ENCODE measurements at regions not wholly inside any gene's neighbourhood (a gene's known extent, or its start where the extent isn't known, plus 50 kb on each side); places are given as distances from the start of the nearest gene placed in this dataset.
A peak's percentile ranks its signal among the peaks of the same experiment; 100 is the strongest.
"Not testable (repeated sequence)": the region's sequence is repeated elsewhere in the genome, so short reads cannot be mapped to it uniquely, and the experiment has no call there.

- DNase-seq (ENCODE audit: low read depth, low spot score): not testable (repeated sequence)
Measured at GRCh38 chr16:22572331-22573224, 61.9 kb downstream of the NPIPB5 start.

GRCh38 chr16:22573225-22573530 lies 62.5 kb downstream of the NPIPB5 start:
- not testable (repeated sequence) for DNase-seq (ENCODE audit: low read depth, low spot score)

DNA sequence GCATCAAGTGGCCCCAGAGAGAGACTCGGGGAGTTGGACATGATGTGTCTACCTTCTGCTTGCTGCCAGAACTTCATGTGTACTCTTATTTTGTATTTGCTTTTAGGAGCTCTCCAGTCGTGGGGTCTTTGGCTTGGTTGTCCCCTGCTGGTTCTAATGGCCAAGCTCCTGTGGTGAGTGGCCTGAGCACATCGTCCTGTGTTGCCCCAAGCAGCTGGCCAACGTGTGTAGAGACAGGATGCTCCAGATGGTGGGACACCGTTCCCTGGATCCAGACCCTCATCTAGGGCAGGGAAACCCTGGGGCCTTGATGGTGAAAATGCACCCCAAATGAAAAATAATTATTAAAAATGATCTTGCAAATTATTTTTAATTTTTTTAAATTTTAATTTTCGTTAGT lies 65.8 kb downstream of the NPIPB5 start:
- DNase-seq (ENCODE audit: low read depth, low spot score): not testable (repeated sequence)

- DNase-seq (ENCODE audit: low read depth, low spot score): not testable (repeated sequence)
Measured at GRCh38 chr16:22583195-22583594, 72.5 kb downstream of the NPIPB5 start.

GRCh38 chr16:22584459-22584858 lies 73.8 kb downstream of the NPIPB5 start:
- not testable (repeated sequence) for DNase-seq (ENCODE audit: low read depth, low spot score)

- not testable (repeated sequence) for DNase-seq (ENCODE audit: low read depth, low spot score)
Measured at GRCh38 chr16:22584941-22585340, 74.2 kb downstream of the NPIPB5 start.

DNA sequence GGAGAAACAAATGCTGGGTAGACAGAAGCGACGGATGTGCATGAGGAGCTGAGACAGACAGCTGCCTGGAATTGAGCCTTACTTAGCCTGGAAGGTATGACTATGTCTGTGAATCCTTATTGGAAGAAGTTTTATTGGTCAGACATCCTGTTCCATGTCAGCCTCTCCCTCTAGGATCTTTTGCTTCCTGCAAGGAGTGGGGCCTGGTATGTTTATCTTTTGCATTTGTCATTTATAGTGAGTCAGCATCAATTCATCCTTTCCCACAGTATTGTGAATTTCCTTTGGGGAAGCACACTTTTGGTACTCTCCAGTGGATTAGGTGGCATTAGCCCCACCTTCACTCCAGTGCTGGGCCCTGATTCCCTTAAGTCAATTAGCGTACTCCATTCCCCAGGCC lies 74.7 kb downstream of the NPIPB5 start:
- DNase-seq (ENCODE audit: low read depth, low spot score): peak; percentile 3

DNA sequence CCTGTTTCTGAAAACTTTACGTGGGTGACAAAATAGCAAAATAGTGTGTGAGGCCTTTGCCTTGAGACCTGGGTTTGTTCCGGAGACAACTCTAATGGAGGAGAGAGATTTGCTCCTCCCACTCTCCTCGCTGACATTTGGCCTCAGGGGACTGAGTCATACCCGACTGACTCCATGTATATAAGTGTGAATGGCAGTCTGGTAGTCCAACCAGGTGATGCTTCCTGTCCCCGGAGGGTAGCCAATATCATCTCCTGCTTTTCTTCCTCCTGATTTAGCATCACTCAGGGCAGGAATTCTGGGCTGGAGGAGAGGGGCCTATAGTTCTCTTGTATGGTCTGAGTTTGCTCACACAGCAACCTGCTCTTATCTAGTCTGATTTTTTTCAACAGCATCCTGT lies 76.0 kb downstream of the NPIPB5 start:
- not testable (repeated sequence) for DNase-seq (ENCODE audit: low read depth, low spot score)

- not testable (repeated sequence) for DNase-seq (ENCODE audit: low read depth, low spot score)
Measured at GRCh38 chr16:22589757-22590156, 79.1 kb downstream of the NPIPB5 start.

- DNase-seq (ENCODE audit: low read depth, low spot score): not testable (repeated sequence)
Measured at GRCh38 chr16:22596445-22597045, 85.9 kb downstream of the NPIPB5 start.

- DNase-seq (ENCODE audit: low read depth, low spot score): not testable (repeated sequence)
Measured at GRCh38 chr16:22603744-22604143, 93.1 kb downstream of the NPIPB5 start.

DNA sequence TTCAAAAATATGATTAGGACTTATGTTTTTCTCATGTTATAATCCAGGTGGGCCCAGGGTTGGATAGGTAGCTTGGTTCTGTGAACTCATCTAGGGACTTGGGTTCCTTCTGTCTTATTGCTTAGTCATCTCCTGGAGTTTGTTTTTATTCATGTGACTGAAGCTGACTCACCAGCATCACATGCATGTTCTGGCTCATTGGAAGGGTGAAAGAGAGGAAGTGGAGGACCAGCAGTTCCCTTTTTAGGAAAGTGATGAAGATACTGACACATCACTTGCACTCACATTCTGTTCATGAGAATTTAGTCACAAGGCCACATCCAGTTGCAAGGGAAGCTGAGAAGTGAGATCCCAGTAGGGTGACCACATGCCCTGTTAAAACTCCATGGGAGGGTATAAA lies 95.9 kb downstream of the NPIPB5 start:
- DNase-seq (ENCODE audit: low read depth, low spot score): not testable (repeated sequence)

GRCh38 chr16:22609798-22610197 lies 99.1 kb downstream of the NPIPB5 start:
- DNase-seq (ENCODE audit: low read depth, low spot score): not testable (repeated sequence)

DNA sequence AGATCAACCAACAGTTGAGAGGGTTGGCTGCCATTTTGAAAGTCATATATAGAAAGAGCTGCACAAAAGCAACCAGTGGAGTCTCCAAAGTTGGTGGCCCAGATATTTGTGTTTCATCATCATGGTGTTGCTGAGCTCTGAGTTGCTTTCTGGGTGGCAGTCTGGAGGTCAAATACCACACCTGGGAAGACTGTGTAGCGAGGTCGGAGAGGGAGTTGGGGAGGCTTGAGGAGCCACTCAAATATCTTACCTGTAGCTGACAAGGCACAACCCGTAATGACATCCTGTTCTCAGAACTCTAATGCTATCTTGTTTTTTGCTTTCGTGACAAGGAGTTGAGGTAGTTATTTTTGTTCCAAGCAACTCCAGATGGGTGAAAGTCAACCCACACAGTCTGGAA lies 100.4 kb downstream of the NPIPB5 start:
- DNase-seq (ENCODE audit: low read depth, low spot score): not testable (repeated sequence)

- no peak for DNase-seq (ENCODE audit: low read depth, low spot score)
Measured at GRCh38 chr16:22614271-22614947, 103.7 kb downstream of the NPIPB5 start.

DNA sequence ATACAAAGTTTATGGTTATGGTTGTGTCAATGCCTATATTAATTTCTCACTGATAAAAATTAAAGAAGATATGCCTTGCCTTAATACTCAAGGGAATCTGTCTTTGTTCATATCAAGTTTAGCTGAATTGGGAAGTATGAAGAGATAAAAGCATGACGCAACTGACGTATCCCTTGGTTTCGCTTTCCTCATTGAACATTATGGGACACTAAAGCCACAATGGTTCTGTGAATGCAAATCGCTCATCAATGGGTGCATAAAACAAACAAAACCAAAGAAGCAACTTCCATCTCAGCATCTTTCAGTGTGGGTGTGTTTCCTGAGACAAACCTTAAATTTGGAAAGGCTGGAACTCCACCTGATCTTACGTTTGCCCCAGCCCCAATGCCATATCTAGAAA lies 108.2 kb downstream of the NPIPB5 start:
- no peak for DNase-seq (ENCODE audit: low read depth, low spot score)

DNA sequence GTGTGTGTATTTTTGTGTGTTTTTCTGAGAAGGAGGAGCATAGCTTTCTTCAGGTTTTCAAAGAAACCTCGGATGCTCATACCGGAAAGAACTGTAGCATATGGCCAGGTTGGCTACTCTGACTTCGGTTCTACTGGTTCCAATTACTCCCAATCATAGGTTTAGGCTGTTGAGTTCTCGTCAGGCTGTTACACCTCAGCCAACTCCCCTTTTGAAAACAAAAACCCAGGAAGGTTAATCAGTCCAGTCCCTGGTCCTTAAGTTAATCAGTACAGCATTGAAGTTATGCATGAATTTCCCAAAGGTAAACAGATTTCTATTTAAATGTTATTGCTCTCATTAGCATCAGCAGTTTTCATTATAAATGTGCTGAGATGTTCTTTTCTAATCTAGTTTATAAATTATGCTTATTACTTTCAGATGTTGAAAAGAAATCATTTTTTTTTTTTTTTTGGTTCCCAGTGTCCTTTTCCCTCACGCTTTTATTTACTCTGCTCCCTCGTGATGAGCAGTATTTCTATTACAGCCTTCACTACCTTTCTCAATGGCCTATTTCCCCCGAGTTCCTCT lies 111.0 kb downstream of the NPIPB5 start:
- DNase-seq (ENCODE audit: low read depth, low spot score): no peak

- DNase-seq (ENCODE audit: low read depth, low spot score): no peak
Measured at GRCh38 chr16:22622703-22623102, 112.0 kb downstream of the NPIPB5 start.

DNA sequence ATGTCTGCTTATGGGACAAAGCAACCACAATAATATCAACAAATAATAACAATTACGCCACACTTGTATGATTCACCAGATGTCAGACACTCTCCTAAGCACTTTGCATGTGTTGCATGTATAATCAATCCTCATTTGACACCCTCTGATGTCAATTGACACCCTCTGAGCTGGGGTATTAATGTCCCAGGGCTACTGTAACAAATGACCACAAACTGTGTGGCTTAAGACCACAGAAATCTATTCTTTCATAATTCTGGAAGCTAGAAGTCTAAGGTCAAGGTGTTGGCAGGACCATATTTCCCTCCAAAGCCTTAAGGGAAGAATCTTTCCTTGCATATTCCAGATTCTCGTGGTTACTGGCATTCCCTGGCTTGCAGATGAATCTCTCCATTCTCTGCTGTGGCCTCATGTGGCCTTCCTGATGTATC lies 112.7 kb downstream of the NPIPB5 start:
- no peak for DNase-seq (ENCODE audit: low read depth, low spot score)

GRCh38 chr16:22624038-22624799 lies 113.5 kb downstream of the NPIPB5 start:
- no peak for DNase-seq (ENCODE audit: low read depth, low spot score)

All from pulmonary artery endothelial cell (primary cell).